Colonic mucosa (tissue), 4 donors: ENCODE measurements at regions not wholly inside any gene's neighbourhood (a gene's known extent, or its start where the extent isn't known, plus 50 kb on each side); places are given as distances from the start of the nearest gene placed in this dataset.

Experiments
- DNase-seq: peaks from one replicate; pipeline ENCODE4 v3.0.0-alpha.2; 2020
- H3K27ac ChIP-seq: fragments of 200-600 bp; one replicate; pipeline ENCODE4 v1.8.0; 2021
- H3K27me3 ChIP-seq: fragments of 200-600 bp; one replicate; pipeline ENCODE4 v1.8.0; 2021
- H3K36me3 ChIP-seq: fragments of 200-600 bp; one replicate; pipeline ENCODE4 v1.8.0; 2021
- H3K4me1 ChIP-seq: fragments of 200-600 bp; one replicate; pipeline ENCODE4 v1.8.0; 2021; ENCODE audit warnings: mild to moderate bottlenecking
- H3K4me3 ChIP-seq: fragments of 200-600 bp; one replicate; pipeline ENCODE4 v1.8.0; 2021
- H3K9ac ChIP-seq, 2 donors: one replicate each; pipeline ENCODE4 v1.7.0; 2013; ENCODE audit warnings: control low read depth in 2 of 2, low read depth in 2 of 2, low read length in 2 of 2
- H3K9me3 ChIP-seq: fragments of 200-600 bp; one replicate; pipeline ENCODE4 v1.8.0; 2021
- intact Hi-C: fragments of 100-400 bp; cut with DNase I; formaldehyde crosslinking; loops from one replicate; pipeline ENCODE4 v1.14.1; 2022
- TF ChIP-seq, protein P1 (sequence below): fragments of 200-600 bp; IDR thresholded peaks from one replicate; pipeline ENCODE4 v1.8.0; 2022; ENCODE audit warnings: antibody characterized with exemption, mild to moderate bottlenecking
- donor health status: healthy.
- donor health status: DM: no; HTN: no; CAD: no.
- donor health status: DM: no; HTN: no; CAD: no.

DNA sequence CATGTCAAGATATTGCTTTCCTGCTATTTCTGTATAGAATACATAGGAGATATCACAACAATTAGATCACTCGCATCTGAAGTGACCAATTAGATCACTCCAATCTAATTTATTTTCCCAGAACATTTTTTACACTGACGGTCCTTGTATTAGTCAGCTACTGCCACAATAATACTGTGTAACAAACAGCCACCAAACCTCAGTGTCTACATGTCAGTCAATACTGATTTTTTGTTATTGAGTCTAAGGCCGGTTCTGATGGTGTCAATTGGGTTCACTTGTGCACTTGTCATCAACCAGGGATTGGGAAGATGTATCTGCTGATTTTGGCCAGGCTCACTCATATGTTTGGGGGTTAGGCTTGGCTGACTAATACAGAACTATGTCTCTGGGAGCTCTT is 275.9 kb upstream of the NFE2L3 start:
- TF ChIP-seq, protein P1, sequence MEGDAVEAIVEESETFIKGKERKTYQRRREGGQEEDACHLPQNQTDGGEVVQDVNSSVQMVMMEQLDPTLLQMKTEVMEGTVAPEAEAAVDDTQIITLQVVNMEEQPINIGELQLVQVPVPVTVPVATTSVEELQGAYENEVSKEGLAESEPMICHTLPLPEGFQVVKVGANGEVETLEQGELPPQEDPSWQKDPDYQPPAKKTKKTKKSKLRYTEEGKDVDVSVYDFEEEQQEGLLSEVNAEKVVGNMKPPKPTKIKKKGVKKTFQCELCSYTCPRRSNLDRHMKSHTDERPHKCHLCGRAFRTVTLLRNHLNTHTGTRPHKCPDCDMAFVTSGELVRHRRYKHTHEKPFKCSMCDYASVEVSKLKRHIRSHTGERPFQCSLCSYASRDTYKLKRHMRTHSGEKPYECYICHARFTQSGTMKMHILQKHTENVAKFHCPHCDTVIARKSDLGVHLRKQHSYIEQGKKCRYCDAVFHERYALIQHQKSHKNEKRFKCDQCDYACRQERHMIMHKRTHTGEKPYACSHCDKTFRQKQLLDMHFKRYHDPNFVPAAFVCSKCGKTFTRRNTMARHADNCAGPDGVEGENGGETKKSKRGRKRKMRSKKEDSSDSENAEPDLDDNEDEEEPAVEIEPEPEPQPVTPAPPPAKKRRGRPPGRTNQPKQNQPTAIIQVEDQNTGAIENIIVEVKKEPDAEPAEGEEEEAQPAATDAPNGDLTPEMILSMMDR = no peak
- H3K9ac ChIP-seq = no peak overlapping the region
- H3K27me3 ChIP-seq = no peaks in the 10 kb centered on the region
- no peak overlapping the region for H3K4me3 ChIP-seq
- H3K27ac ChIP-seq = no peak overlapping the region
- no peak for DNase-seq
- no peaks in the 10 kb centered on the region for H3K9me3 ChIP-seq
- no peaks in the 10 kb centered on the region for H3K4me1 ChIP-seq
- no peaks in the 10 kb centered on the region for H3K36me3 ChIP-seq
- intact Hi-C loops = no loop called here

DNA sequence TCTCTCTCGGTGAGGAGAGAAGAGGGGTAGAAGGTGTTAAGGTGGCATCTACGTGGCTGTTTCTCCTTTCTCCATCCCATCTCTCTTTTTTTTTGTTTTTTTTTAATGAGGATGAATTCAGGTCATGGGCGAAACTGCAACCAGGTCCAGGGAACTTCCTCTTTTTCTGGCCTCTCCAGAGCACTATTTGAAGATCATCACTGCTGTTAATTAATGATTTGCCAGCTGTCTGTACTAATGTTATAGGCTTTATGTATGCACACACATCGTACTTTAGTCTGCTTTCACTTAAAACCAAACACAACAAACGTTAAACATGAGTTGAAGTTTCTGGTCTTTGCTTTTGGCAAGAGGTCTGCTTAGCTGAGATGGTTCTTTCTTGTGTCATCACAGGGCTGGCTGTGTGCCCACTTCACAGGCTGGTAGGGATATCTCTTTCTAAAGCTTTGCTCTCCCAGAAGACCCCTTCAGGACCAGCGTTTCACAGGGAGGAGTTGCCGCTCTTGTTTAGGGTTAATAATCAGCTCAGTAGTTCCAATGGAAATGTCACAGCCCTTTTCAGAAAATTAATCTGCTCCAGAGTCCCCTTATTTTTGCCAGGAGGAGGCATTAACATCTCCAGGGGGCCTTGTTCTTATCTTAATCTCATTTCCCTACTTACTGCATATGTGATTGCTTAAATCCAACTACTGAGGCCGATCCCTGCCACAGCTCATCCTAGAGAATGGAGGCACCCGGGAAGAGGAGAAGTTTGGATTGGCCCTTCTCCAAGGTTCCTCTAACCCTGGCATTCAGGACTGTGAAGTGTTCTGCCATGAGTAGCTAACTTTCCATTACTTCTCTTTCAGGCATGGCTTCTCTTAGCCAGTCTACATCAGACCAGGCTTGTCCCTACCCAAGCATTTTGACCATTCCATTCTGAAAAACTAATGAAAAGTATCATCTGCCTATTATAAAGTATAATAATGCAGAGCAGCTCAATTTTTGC is 273.9 kb upstream of the NFE2L3 start:
- H3K9ac ChIP-seq = no peak overlapping the region
- H3K36me3 ChIP-seq = no peaks in the 10 kb centered on the region
- no peak overlapping the region for H3K27ac ChIP-seq
- intact Hi-C loops = no loop called here
- no peaks in the 10 kb centered on the region for H3K9me3 ChIP-seq
- H3K27me3 ChIP-seq = no peaks in the 10 kb centered on the region
- H3K4me3 ChIP-seq = no peak overlapping the region
- no peak for DNase-seq
- no peaks in the 10 kb centered on the region for H3K4me1 ChIP-seq
- TF ChIP-seq, protein P1 = no peak

DNA sequence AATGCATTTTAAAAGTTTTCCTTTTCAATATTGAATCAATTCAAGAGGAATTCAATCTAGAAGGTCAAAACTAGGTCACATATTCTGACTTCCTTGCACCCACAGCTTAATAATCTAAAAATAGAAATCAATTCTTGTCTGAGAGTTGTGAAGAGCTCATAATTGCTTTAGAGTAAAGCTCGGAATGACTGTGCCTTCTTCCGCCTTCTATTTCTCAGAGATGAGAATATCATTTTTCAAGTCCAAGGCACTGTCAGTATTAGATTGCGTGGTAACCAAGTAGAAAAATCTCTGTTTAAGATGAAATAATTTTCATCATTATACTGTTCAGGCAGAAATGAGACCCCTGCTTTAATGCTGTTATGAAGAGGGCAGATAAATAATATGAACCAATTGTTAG is 272.2 kb upstream of the NFE2L3 start:
- H3K27ac ChIP-seq = no peak overlapping the region
- DNase-seq = no peak
- no peaks in the 10 kb centered on the region for H3K36me3 ChIP-seq
- H3K4me3 ChIP-seq = no peak overlapping the region
- TF ChIP-seq, protein P1 = no peak
- no peaks in the 10 kb centered on the region for H3K4me1 ChIP-seq
- intact Hi-C loops = loop anchor here (10.0 kb wide), 2 partner anchors 315 to 615 kb away; no protein-coding TSS in a partner anchor
- H3K9ac ChIP-seq = no peak overlapping the region
- no peaks in the 10 kb centered on the region for H3K9me3 ChIP-seq
- H3K27me3 ChIP-seq = no peaks in the 10 kb centered on the region

DNA sequence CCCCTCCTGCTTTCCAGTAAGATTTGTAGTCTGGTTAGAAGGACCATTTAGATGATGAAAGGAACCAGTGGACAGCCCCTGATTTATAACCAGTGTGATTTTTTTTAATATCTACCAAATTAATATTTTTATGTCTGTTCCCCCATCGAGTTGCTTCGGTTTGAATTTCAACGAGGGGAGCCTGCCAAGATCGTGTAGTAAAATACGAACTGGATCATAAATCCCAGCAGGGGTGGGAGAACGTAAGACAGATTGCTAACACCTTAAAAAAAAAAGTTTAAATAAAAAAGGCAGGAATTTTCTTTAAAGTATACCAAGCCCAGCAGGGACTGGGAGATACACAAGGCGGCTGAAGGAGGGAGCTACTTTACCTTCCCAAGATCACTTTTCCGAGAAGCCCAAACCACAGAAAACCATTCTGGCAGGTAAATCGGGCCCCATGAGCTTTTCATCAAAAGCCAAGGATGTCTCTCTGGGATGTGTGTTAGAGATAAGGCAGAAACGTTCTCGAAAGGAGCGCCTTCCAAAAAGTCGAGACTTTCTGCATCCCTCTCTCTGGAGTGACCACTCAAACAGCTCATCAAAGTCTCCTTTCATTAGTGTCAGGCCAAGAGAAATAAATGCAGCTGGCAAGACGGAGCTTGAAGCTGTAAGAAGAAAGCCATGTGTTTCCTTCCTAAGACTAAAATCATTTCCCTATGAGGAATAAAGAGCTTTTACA is 270.5 kb upstream of the NFE2L3 start:
- no peak for DNase-seq
- no peak overlapping the region for H3K9ac ChIP-seq
- H3K4me3 ChIP-seq = no peak overlapping the region
- no peaks in the 10 kb centered on the region for H3K36me3 ChIP-seq
- no peak overlapping the region for H3K27ac ChIP-seq
- H3K9me3 ChIP-seq = no peaks in the 10 kb centered on the region
- TF ChIP-seq, protein P1 = no peak
- no peaks in the 10 kb centered on the region for H3K27me3 ChIP-seq
- no peaks in the 10 kb centered on the region for H3K4me1 ChIP-seq
- intact Hi-C loops = loop anchor here (10.0 kb wide), 2 partner anchors 313 to 613 kb away; no protein-coding TSS in a partner anchor

DNA sequence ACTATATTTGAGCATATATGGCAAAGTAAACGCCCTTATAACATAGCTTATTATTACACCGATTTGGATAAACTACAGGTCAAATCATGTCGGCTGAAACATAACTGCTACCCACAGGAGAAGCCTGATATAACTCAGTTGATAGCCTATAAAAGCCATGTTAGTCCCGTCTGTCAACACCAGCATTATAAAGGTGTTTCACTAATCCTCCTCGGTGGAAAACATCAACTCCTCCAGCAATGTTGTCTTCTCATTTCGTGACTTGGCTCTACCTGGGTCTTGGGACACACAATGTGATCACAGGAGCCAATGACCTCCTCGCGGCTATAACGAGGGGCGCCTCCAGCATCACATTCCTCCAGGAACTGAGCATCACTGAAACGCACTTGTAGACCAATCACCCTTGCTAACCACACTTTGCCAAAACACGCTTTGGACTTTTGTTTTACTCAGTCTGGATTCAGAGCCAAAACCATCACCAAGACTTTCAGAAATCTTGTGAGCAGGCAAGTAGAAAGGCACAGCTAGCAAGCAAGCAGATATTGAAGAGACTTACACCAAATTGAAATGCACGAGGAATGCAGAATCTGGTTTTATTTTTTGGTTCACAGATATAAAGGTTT is 269.7 kb upstream of the NFE2L3 start:
- no peak overlapping the region for H3K27ac ChIP-seq
- no peak overlapping the region for H3K9ac ChIP-seq
- TF ChIP-seq, protein P1 = no peak
- DNase-seq = no peak
- no peaks in the 10 kb centered on the region for H3K4me1 ChIP-seq
- no peaks in the 10 kb centered on the region for H3K9me3 ChIP-seq
- H3K4me3 ChIP-seq = no peak overlapping the region
- intact Hi-C loops = loop anchor here (10.0 kb wide), 2 partner anchors 313 to 613 kb away; no protein-coding TSS in a partner anchor
- H3K27me3 ChIP-seq = no peaks in the 10 kb centered on the region
- H3K36me3 ChIP-seq = no peaks in the 10 kb centered on the region
